HG02610 (cell line): ENCODE measurements at regions not wholly inside any gene's neighbourhood (a gene's known extent, or its start where the extent isn't known, plus 50 kb on each side); places are given as distances from the start of the nearest gene placed in this dataset.
"Not testable (repeated sequence)": the region's sequence is repeated elsewhere in the genome, so short reads cannot be mapped to it uniquely, and the experiment has no call there.

Experiments
- ATAC-seq: cut with Tn5 transposase; IDR thresholded peaks from one replicate; pipeline ENCODE4 v1.9.1; 2021; ENCODE audit warnings: mild to moderate bottlenecking, moderate library complexity; ENCODE audit not compliant: unreplicated experiment

DNA sequence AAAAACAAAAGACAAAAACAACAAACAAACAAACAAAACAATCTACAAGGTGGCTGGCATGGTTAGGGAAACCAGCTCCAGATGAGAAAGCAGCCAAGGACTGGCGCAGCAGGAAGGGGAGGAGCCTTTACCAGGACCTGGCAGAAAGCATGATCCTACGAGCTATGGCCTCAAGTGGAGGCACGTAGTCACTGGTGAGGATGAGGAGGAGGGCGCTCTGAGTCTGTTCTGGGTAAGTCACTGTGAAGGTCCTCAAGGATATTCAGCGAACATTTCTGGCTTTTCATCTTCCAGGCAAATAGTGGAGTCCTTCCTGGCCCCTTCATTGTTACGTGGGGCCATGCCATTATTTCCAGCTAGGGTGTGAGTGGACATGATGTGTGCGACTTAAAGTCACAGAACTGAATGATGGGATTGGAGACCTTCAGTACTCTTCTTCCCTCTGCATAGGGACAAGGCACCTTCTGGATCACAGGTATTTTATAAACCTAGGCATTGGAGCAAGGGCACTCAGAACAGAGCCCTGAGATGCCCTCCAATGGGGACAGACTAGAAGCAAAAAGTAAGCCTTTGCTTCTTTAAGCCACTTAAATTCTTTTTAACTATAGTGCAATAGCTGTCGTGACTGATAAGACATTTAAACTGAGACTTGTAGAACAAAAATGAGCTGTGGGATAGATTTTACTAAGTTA lies 771.3 kb downstream of the RAB28 start:
- no peak for ATAC-seq

DNA sequence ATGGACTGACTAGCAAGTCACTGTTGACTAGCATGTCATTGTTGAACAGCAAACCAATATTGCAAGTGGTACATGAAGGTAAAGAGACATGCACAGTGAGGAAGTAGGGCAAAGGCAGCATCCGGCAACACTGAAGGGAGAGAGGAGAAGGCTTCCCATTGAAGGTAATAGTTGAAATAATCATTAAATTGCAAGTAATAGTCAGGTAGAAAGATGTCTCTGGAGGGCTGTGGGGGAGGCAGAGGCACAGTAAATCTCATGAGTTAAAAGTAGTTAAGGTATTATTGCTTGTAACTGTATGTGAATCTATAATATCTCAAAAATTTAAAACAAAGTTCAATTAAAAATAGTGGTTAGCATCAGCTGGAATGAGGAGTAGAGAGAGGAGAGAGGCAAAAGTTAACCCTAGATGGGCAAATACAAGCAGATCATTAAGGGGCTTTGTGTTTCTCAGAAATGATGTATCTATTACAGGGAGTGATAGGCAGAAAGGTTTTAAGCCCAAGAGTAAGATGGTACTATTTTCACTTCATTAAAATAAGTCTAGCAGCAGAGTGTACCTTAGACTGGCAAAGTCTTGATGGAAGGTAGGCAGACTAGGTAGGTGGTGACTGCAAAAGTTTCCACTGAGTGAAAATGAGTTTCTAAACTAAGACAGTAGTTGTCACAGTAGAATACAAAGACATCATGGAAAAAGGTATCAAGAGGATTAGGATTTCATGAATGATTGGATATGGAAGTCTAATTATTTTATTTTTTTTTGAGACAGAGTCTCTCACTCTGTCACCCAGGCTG lies 776.6 kb downstream of the RAB28 start:
- ATAC-seq = no peak

DNA sequence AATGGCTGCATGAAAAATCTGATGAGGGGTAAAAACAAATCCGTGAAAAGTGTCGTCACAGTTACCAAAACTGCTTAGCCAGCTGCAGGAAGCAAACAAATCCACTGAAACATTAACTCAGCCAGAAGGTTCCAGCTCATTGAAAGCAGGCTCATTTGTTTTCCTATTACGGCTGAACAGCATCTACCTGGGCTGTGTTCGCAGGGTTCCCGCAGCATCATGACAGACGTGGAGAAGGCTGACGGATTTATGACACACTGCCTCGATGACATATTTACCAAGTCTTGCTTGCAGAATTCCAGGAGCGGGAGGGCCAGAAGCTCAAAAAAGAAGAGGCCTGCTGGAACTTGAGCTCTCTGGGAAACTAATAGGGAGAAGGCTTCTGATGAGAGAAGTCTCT lies 781.1 kb downstream of the RAB28 start:
- ATAC-seq = no peak

DNA sequence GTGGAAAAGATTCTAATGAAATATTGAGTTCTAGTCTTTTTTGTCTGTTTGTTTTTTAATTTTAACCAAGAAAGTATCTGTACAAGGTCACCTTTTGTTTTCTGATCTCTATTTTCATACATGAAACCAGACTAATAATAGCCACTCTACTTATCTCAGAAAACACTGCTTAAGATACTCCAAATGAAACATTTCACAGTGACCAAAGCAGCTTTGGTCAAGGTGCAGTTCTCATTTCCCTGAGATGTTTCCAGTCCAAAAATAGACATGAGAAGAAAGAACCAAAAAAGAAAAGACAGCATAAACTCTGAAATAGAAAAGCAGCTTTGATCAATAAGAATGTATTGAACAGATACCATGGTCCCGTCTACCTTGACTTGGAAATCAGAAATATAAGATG lies 782.8 kb downstream of the RAB28 start:
- ATAC-seq = no peak

DNA sequence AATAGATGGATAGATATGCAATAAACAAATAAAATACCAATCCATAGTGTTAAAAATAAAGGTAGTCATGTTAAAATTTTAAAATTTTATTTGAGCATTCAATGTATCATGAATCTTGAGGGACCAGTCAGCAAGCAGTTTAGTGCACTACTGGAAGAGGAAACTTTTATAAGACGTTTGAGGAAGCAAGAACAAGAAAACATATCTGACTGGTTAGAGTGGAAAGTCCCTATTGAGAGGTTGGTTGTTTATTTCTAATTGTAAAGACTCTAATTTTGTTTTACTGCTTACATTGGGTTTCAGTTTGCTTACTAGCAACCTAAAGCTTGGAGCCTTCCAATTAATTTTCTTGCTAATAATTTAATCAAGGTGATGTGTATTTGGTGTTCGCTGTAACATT lies 786.2 kb downstream of the RAB28 start:
- no peak for ATAC-seq

DNA sequence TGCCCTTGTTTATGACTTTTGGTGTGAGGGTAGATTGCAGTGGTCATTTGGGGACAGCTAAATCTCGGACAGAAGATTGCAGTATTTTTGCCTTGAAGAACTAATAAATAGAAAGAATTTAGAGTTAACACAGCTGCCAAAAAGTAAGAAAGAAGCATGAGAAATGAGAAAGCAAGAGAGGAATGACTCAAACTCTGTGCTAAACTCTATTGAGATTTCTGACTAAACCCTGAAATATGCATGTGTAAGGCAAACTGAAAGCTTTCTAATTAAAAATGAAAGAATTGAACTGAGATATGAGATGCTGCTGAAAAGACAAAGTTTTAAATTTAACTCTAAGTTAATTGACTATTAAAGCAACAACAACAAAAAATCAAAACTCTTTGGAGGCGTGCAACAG lies 791.3 kb downstream of the RAB28 start:
- no peak for ATAC-seq

DNA sequence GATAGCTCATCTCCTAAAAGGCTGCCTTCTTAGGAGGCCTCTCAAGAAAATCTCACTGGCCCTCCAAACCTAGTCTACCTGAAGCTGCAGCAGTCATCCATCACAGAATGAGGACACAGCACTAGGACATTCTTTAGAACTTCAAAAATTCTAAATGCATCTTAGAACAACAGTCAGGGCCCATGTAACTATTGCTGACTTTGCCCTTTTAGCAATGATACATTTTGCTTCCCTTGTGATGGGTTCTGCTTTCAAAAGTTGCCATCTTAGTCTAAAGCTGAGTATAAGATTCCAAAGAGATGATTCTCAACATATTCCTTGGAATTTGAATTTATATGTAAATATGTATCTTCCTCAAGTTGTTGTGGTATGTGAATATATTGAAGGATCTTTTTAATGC lies 793.0 kb downstream of the RAB28 start:
- no peak for ATAC-seq

DNA sequence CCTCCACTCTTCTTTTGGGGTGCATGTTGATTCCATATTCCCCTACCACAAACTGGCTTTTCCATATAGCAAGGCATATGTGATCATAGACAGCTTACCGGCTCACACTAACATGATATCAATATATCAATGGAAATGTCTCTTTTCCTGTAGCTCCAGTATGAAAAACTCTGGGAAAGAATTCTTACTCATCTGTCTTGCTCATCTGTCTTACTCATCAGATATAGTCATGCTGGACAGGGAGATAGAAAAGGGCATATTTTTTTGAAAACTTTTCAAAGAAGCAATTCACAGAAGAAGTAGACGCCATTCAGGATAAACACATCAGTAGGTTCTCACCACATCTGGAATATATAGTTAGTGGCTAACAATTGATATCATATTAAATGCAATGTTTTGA lies 794.7 kb downstream of the RAB28 start:
- ATAC-seq = no peak

DNA sequence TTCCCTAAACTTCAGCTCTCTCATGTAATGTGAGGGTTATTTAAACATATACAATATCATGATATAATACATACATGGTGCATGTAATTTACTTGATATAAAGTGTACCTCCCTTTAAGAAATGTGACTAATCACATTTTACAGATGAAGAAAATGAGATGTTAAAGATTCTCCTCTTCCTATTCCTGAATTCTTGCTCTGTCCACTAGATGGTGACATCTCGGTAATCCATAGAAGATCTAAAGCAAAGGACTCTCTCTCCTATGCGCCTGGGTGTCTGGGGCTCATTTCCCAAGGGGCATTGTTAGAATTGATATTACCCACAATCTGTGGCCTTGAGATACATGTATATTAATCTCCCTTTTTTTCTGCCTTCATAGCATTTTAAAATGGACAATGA lies 804.9 kb downstream of the RAB28 start:
- no peak for ATAC-seq

DNA sequence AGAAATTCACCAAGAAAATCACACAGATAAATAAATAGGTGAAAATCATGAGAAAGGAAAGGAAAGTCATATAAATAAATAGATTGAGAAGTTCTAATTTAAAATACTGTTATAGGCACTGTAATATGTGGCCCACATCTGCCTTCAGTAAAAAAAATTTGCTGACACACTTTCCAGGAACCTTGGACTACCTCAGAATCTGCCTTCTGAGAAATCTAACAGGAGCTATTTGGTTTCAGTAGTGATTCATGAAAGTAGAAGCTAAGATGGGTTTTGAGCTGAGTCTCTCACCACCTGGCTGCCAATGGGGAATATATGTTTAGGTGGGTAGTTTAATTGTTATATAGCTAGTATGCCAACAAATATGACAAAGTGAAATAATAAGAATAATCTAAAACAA lies 810.0 kb downstream of the RAB28 start:
- no peak for ATAC-seq

DNA sequence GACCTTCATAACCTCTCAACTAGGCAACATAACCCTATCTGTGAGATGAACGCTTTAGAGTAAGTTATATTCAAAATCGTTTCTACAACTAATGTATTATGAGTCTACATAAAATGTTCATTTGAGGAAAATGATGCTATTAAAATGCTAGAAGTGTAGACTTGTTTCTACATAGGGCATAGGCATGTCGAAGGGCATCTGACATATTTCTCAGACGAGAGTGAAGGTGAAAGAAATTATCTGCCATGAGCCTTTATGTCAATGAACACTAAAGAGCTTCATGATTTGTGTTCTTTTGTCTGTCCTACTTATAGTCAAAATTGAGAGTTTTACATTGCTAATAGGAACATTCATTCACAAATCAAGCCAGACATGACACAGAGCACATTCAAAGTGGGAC lies 811.8 kb downstream of the RAB28 start:
- no peak for ATAC-seq

DNA sequence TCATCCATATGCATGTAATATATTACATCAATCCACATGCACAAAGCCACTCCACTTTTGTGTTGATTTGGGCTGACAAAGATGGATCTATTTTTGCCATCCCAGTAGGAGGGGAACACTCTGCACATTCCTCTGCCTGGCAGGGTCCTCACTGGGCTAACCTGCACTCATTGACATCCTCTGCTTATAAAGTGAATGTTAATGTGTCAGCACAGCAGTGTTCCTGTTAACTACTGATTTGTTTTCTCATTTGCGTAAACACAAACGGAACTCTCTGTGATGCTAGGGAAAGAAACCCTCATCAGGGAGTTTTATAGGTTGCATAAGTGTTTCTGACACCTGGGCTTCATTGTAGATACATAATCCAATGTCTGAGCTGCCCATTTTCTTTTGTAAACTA lies 826.0 kb downstream of the RAB28 start:
- no peak for ATAC-seq

DNA sequence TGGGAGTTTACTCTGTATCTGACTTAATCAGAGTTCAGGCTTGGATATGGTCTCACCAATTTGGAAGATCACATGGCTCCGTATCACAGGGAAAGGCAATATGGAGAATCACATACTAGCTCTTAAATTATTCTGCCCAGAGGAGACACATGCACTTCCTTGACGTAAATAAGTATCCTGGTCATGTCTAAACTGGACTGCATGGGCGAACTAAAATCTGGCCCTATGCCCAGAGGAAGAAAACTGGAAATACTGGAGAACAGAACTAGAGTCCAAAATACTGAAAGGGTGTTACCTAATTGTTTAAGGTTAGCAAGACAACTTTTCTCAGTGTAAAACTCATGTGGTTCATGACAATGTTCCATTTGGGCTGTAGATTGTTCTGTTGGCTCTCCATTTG lies 832.3 kb downstream of the RAB28 start:
- ATAC-seq = no peak

DNA sequence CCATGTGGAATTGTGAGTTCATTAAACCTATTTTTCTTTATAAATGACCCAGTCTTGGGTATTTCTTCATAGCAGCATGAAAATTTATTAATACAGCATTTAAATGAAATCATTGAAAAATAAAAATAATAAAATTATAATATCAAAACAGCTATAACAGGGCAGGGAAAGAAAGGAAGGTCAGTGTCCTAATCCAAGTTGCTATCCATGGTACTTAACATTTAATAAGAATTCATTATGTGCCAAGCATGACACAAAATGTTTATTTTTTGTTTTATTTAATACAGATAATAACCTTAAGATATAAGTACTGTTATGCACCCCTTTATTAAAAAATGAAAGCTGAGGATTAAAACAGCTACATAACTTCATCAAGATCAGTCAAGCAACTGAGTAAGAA lies 838.4 kb downstream of the RAB28 start:
- ATAC-seq = no peak

DNA sequence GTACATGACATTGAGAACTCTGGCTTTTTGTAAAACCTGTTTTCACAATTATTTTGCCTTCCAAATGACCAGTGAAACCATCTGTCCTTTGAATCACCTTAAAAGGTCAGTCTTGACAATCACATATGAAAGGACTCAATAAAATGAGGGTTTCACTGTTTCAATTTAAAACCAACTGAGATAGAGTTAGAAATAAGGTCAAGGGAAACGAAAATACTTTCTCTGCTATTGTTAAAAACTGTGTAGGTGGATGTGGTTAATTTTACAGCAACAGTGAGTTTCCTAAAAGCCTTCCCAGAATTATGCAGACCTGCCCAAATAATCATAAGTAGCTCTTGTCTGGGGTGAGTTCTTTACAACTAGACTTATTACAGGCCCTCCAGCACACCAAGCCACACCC lies 839.9 kb downstream of the RAB28 start:
- ATAC-seq = no peak

DNA sequence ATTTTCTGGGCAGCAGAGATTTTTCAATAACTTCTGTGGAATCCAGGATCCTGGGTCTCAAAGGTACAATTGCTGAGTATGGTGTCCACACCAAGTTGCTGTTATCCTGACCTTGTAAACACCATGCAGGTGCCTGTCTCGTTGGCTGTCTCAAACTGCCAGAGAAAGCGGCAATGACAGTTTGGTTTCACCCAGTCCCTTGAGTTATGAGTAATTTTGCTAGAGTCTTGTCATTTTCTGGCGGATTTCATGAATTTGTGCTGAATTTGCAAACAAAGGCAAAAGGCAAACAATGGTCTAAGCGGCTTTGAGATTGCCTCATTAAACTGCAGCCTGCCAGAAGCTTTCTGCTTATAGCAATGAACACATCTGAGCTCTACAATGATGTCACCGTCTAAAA lies 847.9 kb downstream of the RAB28 start:
- no peak for ATAC-seq

DNA sequence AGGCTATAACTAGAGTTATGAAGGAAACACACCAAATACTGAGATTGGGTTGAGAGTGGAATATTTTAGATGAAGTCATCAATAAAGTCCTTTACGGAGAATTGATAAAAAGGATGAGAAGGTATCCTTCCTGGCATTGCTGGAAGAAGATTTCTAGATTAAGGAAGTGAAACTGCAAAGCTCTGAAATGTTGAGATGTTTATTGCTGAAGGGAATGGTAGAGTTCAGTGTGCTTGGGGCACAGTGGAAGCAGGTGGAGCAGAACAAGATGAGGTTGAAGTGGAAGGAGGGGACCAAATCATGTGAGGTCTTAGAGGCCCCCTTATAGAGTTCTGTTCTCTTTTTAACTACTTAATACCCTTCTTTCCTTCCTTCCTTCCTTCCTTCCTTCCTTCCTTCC lies 848.5 kb downstream of the RAB28 start:
- ATAC-seq = no peak

DNA sequence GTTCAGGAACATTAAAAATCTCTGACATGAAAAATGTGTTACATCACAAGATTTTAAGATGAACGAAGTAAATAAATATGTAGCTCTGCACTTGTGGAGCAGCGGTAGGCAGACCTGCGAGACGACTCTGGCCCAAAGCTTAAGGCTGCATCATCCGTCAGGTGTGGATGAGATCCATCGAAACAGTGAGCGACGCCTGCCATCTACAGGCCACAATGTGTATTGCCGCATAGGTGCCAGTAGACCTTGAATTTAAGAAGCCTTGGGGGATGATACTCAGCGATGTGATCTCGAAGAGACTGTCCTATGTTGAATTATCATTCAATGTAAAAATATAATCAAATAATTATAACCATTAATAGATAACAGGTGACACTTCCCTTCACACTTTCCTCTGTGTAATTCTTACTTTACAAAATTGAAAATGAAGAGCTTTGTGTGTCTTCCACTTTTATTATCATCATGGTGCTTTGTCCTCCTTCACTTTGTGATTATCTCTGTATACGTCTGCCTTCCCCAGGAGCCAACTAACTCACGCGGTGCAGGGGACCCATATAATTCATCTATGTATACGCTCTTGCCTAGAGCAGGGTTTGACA lies 851.0 kb downstream of the RAB28 start:
- peak; percentile 99 for ATAC-seq

DNA sequence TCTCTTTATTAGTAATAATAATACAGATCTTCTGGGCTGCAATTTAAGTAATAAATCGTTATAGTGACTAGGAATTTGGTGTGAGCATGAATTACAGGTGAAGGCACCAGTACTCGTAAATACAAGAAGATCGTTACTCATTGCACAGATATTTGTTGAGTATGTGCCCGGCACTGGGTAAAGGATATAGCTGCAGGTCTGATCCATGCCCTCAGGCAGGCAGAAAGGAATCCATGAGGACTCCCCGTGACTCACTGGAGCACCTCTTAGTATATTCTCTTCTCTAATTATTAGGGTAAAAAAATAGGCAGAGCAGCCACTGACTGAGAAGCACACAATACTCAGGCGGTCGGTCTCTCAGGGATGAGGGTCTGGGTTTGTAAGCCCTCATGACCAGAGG lies 868.3 kb downstream of the RAB28 start:
- ATAC-seq = no peak

DNA sequence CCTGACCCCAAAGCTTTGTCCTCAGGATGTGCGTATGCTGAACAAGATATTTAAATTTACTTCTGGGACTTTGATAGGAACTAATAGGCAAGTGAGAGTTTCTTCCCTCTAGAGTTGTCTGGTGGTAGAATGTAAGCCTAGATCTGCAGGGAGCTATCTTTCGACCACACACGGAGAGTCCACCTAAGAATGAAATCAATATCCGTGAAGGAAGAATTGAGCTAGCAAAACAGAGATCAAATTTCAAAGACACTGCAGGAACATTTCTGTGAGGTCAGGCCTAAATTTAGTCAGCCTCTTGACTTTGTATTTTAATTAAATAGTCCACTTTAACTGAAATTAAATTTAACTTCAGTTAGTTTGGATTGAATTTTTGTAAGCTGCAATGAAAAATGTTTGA lies 871.3 kb downstream of the RAB28 start:
- ATAC-seq = no peak

DNA sequence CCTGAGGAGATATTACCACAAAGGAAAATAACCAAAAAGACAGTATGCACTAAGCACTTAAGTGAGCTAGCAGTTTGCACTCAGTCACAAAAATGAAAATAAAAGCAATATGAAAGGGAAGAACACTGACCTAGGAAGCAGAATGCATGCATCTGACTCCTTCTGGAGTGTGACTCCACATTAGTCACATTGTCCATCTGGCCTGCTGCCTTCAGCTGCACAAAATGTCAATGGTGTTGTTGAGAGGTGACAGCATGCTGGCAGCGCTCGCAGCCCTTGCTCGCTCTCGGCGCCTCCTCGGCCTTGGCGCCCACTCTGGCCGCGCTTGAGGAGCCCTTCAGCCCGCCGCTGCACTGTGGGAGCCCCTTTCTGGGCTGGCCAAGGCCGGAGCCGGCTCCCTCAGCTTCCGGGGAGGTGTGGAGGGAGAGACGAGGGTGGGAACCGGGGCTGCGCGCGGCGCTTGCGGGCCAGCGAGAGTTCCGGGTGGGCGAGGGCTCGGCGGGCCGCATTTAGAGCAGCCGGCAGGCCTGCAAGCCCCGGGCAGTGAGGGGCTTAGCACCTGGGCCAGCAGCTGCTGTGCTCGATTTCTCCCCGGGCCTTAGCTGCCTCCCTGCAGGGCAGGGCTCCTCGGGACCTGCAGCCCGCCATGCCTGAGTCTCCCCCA lies 874.8 kb downstream of the RAB28 start:
- not testable (repeated sequence) for ATAC-seq

DNA sequence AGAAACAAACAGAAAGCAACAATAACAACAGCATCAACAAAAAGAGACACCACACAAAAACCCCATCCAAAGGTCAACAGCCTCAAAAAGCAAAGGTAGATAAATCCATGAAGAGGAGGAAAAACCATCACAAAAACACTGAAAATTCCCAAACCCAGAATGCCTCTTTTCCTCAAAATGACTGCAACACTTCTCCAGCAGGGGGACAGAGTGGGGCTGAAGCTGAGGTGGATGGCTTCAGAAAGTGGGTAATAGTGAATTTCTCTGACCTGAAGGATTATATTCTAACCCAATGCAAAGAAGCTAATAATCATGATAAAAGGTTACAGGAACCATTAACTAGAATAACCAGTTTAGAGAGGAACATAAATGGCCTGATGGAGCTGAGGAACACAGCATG lies 888.2 kb downstream of the RAB28 start:
- ATAC-seq = no peak
